KMS-11 (cell line): ENCODE measurements at regions not wholly inside any gene's neighbourhood (a gene's known extent, or its start where the extent isn't known, plus 50 kb on each side); places are given as distances from the start of the nearest gene placed in this dataset.

ENCODE experiments used
- H2AFZ ChIP-seq: fragments of 200-600 bp; sonication (generic); 2 replicates; pipeline ENCODE4 v1.6.1; 2016; ENCODE audit warnings: antibody characterized with exemption, mixed run types, low read depth
- H3K27ac ChIP-seq: fragments of 200-600 bp; sonication (generic); 2 replicates; pipeline ENCODE4 v1.6.1; 2016; ENCODE audit warnings: mild to moderate bottlenecking, mixed run types
- H3K27me3 ChIP-seq: fragments of 200-600 bp; sonication (generic); 2 replicates; pipeline ENCODE4 v1.6.1; 2017; ENCODE audit warnings: mild to moderate bottlenecking, low read depth, mixed run types, moderate library complexity; ENCODE audit not compliant: insufficient read depth
- H3K36me3 ChIP-seq: fragments of 200-600 bp; sonication (generic); 2 replicates; pipeline ENCODE4 v1.6.1; 2017; ENCODE audit warnings: mild to moderate bottlenecking, mixed run types; ENCODE audit not compliant: insufficient read depth
- H3K4me1 ChIP-seq: fragments of 200-600 bp; sonication (generic); 2 replicates; pipeline ENCODE4 v1.6.1; 2016; ENCODE audit warnings: mild to moderate bottlenecking, low read depth, mixed run types; ENCODE audit not compliant: poor library complexity, severe bottlenecking
- H3K4me2 ChIP-seq: fragments of 200-600 bp; sonication (generic); 2 replicates; pipeline ENCODE4 v1.7.0; 2016; ENCODE audit warnings: mild to moderate bottlenecking, mixed run types
- H3K4me3 ChIP-seq: fragments of 200-600 bp; sonication (generic); IDR thresholded peaks from 2 replicates; pipeline ENCODE4 v1.6.1; 2017; ENCODE audit warnings: low read depth, low read length, mixed read lengths; ENCODE audit not compliant: insufficient read depth
- H3K79me2 ChIP-seq: fragments of 200-600 bp; sonication (generic); 2 replicates; pipeline ENCODE4 v1.6.1; 2016; ENCODE audit warnings: low read depth, mixed run types; ENCODE audit not compliant: insufficient read depth
- H3K9ac ChIP-seq: fragments of 200-600 bp; sonication (generic); 2 replicates; pipeline ENCODE4 v1.6.1; 2016; ENCODE audit warnings: mild to moderate bottlenecking, mixed run types
- H4K20me1 ChIP-seq: fragments of 200-600 bp; sonication (generic); 2 replicates; pipeline ENCODE4 v1.6.1; 2016; ENCODE audit warnings: mild to moderate bottlenecking, mixed run types; ENCODE audit not compliant: insufficient read depth
- CTCF ChIP-seq: fragments of 200-600 bp; sonication (generic); conservative IDR thresholded peaks from 2 replicates; pipeline ENCODE4 v1.6.1; 2017; ENCODE audit warnings: low read depth, mild to moderate bottlenecking, antibody characterized with exemption, low read length, moderate library complexity, mixed read lengths

DNA sequence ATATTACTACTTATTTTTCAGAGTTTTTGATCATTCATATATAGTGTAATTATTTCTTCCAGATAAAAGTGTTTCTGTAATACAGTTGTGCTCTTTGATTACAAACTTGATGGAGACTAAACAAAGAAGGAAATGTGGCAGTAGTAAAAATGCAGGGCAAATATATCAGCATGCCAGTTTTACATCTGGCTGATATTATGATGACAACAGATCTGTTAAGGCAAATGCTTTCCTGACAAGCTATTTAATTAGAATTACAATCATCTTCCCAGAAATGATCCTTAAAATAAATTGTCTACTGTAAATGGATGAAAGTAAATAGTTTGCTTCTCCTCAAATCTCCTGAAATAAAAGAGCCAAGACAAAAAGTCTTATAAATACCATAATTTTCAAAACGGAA, 1659.8 kb downstream of the BRINP3 start:
- Histone ChIP-seq H3K36me3 (no peaks in the 10 kb centered on the region), H3K4me3 (no peak overlapping the region), H3K27me3 (no peaks in the 10 kb centered on the region; the same call in 1 of the 2 replicates), H3K4me1 (no peaks in the 10 kb centered on the region), H3K79me2 (no peaks in the 10 kb centered on the region), H3K9ac (no peak overlapping the region), H3K4me2 (no peak overlapping the region), H4K20me1 (no peaks in the 10 kb centered on the region), H3K27ac (no peak overlapping the region), H2AFZ (no peak overlapping the region)
- no peak for TF ChIP-seq CTCF

DNA sequence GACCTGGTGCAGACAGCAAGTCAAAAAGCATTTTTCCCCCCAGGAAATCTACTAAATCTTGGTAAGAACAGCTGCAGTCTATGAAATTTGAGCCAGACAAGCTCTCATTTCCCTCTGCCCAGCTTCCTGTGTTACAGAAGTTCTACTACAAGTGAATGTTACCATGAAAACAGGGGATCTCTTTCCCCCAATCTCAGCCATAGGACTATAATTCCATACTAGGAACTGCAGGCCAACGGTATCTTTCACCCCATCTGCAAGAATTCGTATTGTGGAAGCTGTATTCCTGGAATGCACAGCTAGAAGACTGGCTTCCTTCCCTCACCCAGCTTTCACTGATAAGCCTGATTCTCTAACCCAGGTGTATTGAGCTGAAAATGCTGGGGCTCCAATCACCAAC, 1655.4 kb downstream of the BRINP3 start:
- H3K27ac ChIP-seq = no peak overlapping the region
- no peaks in the 10 kb centered on the region for H3K4me1 ChIP-seq
- H3K9ac ChIP-seq = no peak overlapping the region
- no peaks in the 10 kb centered on the region for H4K20me1 ChIP-seq
- no peak overlapping the region for H3K4me3 ChIP-seq
- no peaks in the 10 kb centered on the region for H3K36me3 ChIP-seq
- no peak for TF ChIP-seq CTCF
- H3K27me3 ChIP-seq = no peaks in the 10 kb centered on the region; the same call in 1 of the 2 replicates
- H2AFZ ChIP-seq = no peak overlapping the region
- H3K4me2 ChIP-seq = no peak overlapping the region
- H3K79me2 ChIP-seq = no peaks in the 10 kb centered on the region

DNA sequence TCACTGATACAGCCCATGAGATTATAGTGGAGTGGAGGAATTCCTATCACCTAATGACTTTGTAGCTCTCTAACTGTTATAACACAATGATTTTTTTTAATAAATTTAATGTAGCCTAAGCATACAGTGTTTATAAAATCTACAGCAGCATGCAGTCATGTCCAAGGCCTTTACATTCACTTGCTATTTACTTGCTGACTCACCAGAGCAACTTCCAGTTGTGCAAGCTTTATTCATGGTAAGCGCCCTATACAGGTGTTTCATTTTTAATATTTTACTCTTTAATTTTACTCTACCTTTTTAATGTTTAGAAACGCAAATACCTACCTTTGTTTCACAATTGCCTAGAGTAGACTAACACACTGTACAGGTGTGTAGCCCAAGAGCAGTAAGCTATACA, 1652.2 kb downstream of the BRINP3 start:
- TF ChIP-seq CTCF = no peak
- Histone ChIP-seq H2AFZ (no peak overlapping the region), H3K9ac (no peak overlapping the region), H3K27ac (no peak overlapping the region), H3K4me1 (no peaks in the 10 kb centered on the region), H3K4me2 (no peak overlapping the region), H3K27me3 (no peaks in the 10 kb centered on the region), H4K20me1 (no peaks in the 10 kb centered on the region), H3K79me2 (no peaks in the 10 kb centered on the region), H3K36me3 (no peaks in the 10 kb centered on the region), H3K4me3 (no peak overlapping the region)

DNA sequence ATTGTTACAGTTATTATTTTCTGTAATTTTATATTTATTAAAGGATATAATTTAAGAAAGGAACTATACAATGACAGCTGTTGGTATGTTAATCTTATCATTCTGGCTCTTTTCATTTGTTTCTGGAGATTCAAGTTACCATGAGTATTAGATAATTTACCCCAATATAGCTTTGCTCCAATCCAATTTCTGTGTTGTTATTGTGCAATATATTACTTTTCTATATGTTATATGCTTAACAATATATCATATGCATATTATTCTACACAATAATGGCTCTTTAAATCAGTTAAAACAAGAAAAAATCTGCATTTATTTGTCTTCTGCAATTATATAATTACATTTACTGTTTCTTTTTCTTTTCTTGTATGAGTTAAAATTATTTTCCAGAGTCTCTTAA, 1650.9 kb downstream of the BRINP3 start:
- TF ChIP-seq CTCF = no peak
- Histone ChIP-seq H3K27ac (no peak overlapping the region), H3K79me2 (no peaks in the 10 kb centered on the region), H3K27me3 (no peaks in the 10 kb centered on the region), H3K4me1 (no peaks in the 10 kb centered on the region), H3K9ac (no peak overlapping the region), H3K4me2 (no peak overlapping the region), H4K20me1 (no peaks in the 10 kb centered on the region), H3K36me3 (no peaks in the 10 kb centered on the region), H2AFZ (no peak overlapping the region), H3K4me3 (no peak overlapping the region)
